Ectodermal cell (in vitro differentiated cells): ENCODE measurements at regions not wholly inside any gene's neighbourhood (a gene's known extent, or its start where the extent isn't known, plus 50 kb on each side); places are given as distances from the start of the nearest gene placed in this dataset.

Source experiments
- H3K27ac ChIP-seq: 2 replicates; pipeline ENCODE4 v1.7.0; 2013; ENCODE audit warnings: mild to moderate bottlenecking, low read depth, low read length; ENCODE audit not compliant: insufficient read depth, poor library complexity, severe bottlenecking
- H3K27me3 ChIP-seq: 2 replicates; pipeline ENCODE4 v1.7.0; 2013; ENCODE audit warnings: mild to moderate bottlenecking, low read length; ENCODE audit not compliant: insufficient read depth, control insufficient read depth, poor library complexity, severe bottlenecking
- H3K36me3 ChIP-seq: one replicate; pipeline ENCODE4 v1.7.0; 2013; ENCODE audit warnings: low read length; ENCODE audit not compliant: control insufficient read depth, insufficient read depth
- H3K4me1 ChIP-seq: one replicate; pipeline ENCODE4 v1.7.0; 2013; ENCODE audit warnings: low read length; ENCODE audit not compliant: control insufficient read depth, insufficient read depth
- H3K4me3 ChIP-seq: 2 replicates; pipeline ENCODE4 v1.7.0; 2013; ENCODE audit warnings: low read depth, low read length, control low read depth; ENCODE audit not compliant: insufficient read depth
- H3K9me3 ChIP-seq: 2 replicates; pipeline ENCODE4 v1.7.0; 2013; ENCODE audit warnings: mild to moderate bottlenecking, low read length, moderate library complexity; ENCODE audit not compliant: control insufficient read depth
- WGBS, 2 experiments: methylation state at CpG; one replicate each; pipeline ENCODE4 v1.1.7; 2013; ENCODE audit warnings: missing lambda C conversion rate in 2 of 2; 5-methylcytosine and 5-hydroxymethylcytosine counted together

DNA sequence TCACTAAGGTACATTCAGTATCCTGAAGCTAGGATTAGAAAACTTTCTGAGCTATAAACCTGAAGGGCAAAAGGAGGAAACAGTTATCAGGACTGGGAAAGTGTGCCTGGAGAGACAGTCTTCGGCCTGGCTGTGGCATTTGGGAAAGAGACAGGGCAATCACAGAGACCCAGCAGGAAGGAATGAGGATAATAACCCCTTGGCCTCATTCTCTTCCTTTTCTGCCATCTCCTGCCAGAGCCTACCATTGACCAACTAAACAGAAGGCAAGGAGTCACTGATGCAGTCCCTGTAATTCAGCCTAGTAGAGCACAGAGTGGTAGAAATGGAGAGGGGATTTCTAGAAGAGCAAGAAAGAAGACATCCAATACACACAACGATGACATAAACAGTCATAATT, 359.4 kb downstream of the HDGFL1 start:
- H3K27ac ChIP-seq = no peak overlapping the region
- H3K4me1 ChIP-seq = peaks cover 5% of the 10 kb centered on the region
- WGBS, 2 experiments = 59 to 80% methylated on average over 2 of the region's 2 CpGs
- H3K27me3 ChIP-seq = no peaks in the 10 kb centered on the region
- no peak overlapping the region for H3K4me3 ChIP-seq
- no peaks in the 10 kb centered on the region for H3K9me3 ChIP-seq
- H3K36me3 ChIP-seq = no peaks in the 10 kb centered on the region

- 87 to 91% methylated on average over 4 of the region's 4 CpGs for WGBS, 2 experiments
- Histone ChIP-seq H3K27me3 (no peaks in the 10 kb centered on the region), H3K4me1 (peaks cover 5% of the 10 kb centered on the region), H3K27ac (no peak overlapping the region), H3K9me3 (no peaks in the 10 kb centered on the region), H3K36me3 (no peaks in the 10 kb centered on the region), H3K4me3 (no peak overlapping the region)
Observed at GRCh38 chr6:22929311-22929985, 360.1 kb downstream of the HDGFL1 start.

DNA sequence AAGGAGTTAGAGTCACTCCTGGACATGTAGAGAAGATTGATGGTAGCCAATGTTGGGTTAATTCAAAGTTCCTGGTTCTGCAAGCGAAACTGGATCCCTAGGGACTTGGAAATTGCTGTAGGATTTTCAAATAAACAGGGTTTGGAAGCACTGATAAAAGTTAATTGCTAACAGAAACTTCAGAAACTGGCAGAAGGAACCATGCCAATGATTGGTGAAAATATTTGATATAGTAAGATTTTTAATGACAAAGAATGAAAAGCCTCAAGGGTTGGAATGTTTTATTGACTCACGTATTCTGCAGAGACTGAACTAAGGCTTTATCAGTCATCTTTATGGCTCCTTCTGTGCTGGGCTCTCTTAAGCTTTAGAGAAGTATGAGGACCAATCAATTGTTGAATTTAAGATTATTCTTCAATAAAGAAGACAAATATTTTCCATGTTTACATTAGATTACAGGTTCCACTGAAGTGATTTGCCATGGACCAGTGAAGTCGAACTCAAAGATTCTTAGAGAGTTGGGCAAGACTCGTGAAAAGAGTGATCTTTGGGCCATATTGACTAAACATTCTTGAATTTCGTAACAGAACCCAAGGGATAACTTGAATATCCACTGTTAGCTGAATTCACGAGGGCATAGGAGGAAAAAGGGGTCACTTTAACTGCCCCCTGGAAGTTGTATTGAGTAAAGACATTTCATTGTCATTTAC, 371.4 kb downstream of the HDGFL1 start:
- Histone ChIP-seq H3K4me1 (no peaks in the 10 kb centered on the region), H3K27ac (no peak overlapping the region), H3K27me3 (no peaks in the 10 kb centered on the region), H3K4me3 (no peak overlapping the region), H3K36me3 (no peaks in the 10 kb centered on the region), H3K9me3 (no peaks in the 10 kb centered on the region)
- 93 to 97% methylated on average over 6 of the region's 6 CpGs for WGBS, 2 experiments

- H3K27ac ChIP-seq = no peak overlapping the region
- H3K9me3 ChIP-seq = no peaks in the 10 kb centered on the region
- no peaks in the 10 kb centered on the region for H3K27me3 ChIP-seq
- WGBS, 2 experiments = 95 to 96% methylated on average over 2 of the region's 2 CpGs
- no peaks in the 10 kb centered on the region for H3K36me3 ChIP-seq
- no peak overlapping the region for H3K4me3 ChIP-seq
- H3K4me1 ChIP-seq = no peaks in the 10 kb centered on the region
Observed at GRCh38 chr6:22942403-22942802, 373.0 kb downstream of the HDGFL1 start.

GRCh38 chr6:22943327-22943726, 374.0 kb downstream of the HDGFL1 start:
- 94 to 95% methylated on average over 2 of the region's 2 CpGs for WGBS, 2 experiments
- Histone ChIP-seq H3K27me3 (no peaks in the 10 kb centered on the region), H3K9me3 (no peaks in the 10 kb centered on the region), H3K36me3 (no peaks in the 10 kb centered on the region), H3K4me1 (no peaks in the 10 kb centered on the region), H3K4me3 (no peak overlapping the region), H3K27ac (no peak overlapping the region)

DNA sequence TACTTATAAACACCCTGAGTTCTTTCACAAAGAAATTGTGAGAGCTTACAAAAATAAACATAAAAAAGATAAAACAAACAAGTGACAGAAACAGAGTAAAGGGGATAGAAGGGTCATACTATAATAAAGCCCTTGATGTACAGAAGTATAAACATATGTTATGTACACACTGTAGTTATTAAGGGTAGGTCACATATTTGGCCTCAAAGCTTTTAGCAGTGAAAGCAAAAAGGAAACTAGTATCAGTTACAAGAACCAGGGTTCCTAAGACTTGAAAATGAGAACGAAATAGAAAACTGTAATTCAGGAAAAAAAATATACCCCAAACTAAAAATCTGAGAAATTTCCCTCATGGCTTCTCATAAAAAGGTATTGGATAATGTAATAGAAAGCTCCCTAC, 380.6 kb downstream of the HDGFL1 start:
- no peaks in the 10 kb centered on the region for H3K36me3 ChIP-seq
- no peaks in the 10 kb centered on the region for H3K4me1 ChIP-seq
- WGBS, 2 experiments = no CpG with 5 or more reads among the region's 1 CpG

GRCh38 chr6:22952097-22952496, 382.7 kb downstream of the HDGFL1 start:
- Histone ChIP-seq H3K27me3 (no peaks in the 10 kb centered on the region), H3K9me3 (no peaks in the 10 kb centered on the region), H3K36me3 (no peaks in the 10 kb centered on the region), H3K27ac (no peak overlapping the region), H3K4me3 (no peak overlapping the region), H3K4me1 (no peaks in the 10 kb centered on the region)
- 89 to 95% methylated on average over 4 of the region's 4 CpGs for WGBS, 2 experiments

More for the DNA sequence above, 380.6 kb downstream of the HDGFL1 start:
- Histone ChIP-seq H3K4me3 (no peak overlapping the region), H3K9me3 (no peaks in the 10 kb centered on the region), H3K27ac (no peak overlapping the region), H3K27me3 (no peaks in the 10 kb centered on the region)

GRCh38 chr6:22954749-22955385, 385.5 kb downstream of the HDGFL1 start:
- no peak overlapping the region for H3K27ac ChIP-seq
- H3K4me1 ChIP-seq = no peaks in the 10 kb centered on the region
- H3K4me3 ChIP-seq = no peak overlapping the region
- no peaks in the 10 kb centered on the region for H3K9me3 ChIP-seq
- no peaks in the 10 kb centered on the region for H3K36me3 ChIP-seq
- 70 to 73% methylated on average over 5 of the region's 5 CpGs for WGBS, 2 experiments
- H3K27me3 ChIP-seq = no peaks in the 10 kb centered on the region

GRCh38 chr6:22956029-22956681, 386.8 kb downstream of the HDGFL1 start:
- Histone ChIP-seq H3K9me3 (no peaks in the 10 kb centered on the region), H3K27ac (no peak overlapping the region), H3K27me3 (no peaks in the 10 kb centered on the region), H3K36me3 (no peaks in the 10 kb centered on the region), H3K4me1 (no peaks in the 10 kb centered on the region), H3K4me3 (no peak overlapping the region)
- WGBS, 2 experiments = 52 to 59% methylated on average over 6 of the region's 6 CpGs

DNA sequence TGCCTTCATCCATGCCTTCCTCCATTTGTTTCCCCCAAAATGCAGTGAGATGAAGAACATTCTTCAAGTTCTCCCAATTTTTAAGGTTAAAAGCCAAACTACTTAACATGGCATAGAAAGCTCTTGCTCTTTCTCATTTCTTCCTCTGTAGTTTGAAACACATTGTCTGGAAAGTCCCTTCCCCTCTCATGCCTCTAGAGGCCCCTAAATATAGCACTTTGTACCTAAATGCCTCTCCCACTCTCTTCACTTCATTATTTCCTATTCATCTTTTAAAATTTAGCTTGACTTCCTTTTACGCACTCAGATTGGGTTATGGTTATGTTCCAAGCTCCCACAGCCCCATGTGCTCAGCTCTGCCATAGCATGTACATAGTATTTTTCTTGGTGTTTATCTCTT, 389.3 kb downstream of the HDGFL1 start:
- 86 to 100% methylated on average over 1 of the region's 1 CpG for WGBS, 2 experiments
- Histone ChIP-seq H3K4me3 (no peak overlapping the region), H3K27ac (no peak overlapping the region), H3K27me3 (no peaks in the 10 kb centered on the region), H3K4me1 (no peaks in the 10 kb centered on the region), H3K9me3 (no peaks in the 10 kb centered on the region), H3K36me3 (no peaks in the 10 kb centered on the region)
